NCI-H2107 treated with DMSO at 0.1 percent for 48 hours (cell line): ENCODE measurements at regions not wholly inside any gene's neighbourhood (a gene's known extent, or its start where the extent isn't known, plus 50 kb on each side); places are given as distances from the start of the nearest gene placed in this dataset.
"Not testable (repeated sequence)": the region's sequence is repeated elsewhere in the genome, so short reads cannot be mapped to it uniquely, and the experiment has no call there.

Experiments
- DNase-seq: peaks from one replicate; lab custom pipeline; 2025; ENCODE audit not compliant: unreplicated experiment; lab: John Stamatoyannopoulos, UW

DNA sequence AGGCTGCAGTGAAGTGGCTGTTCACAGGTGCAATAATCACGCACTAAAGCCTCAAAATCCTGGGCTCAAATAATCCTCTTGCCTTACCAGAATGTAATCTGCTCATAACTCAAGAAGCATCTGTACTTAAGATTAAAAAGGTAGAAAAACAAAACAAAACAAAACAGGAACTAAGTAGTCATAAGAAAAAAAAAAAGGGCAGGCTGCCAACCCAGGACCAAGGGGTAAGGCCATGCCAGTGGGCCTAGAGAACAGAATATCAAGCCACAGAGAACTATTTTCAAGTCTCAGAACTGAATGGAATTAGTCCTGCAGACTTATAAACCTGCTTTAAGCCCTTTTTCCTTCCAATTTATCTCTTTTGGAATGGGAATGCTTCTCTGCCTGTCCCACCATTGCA lies 64.8 kb upstream of the TBC1D3K start:
- no peak for DNase-seq

DNA sequence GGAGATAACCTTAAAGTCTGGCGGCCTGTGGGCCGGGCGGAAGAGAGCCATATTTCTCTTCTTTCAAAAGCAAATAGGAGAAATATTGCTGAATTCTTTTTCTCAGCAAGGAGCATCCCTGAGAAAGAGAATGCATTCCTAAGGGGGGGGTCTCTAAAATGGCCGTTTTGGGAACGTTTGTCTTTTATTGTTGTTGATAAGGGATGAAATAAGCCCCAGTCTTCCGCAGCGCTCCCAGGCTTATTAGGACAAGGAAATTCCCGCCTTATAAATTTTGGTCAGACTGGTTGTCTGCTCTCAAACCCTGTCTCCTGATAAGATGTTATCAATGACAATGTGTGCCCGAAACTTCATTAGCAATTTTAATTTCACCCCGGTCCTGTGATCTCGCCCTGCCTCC lies 65.8 kb upstream of the TBC1D3K start:
- DNase-seq = not testable (repeated sequence)

DNA sequence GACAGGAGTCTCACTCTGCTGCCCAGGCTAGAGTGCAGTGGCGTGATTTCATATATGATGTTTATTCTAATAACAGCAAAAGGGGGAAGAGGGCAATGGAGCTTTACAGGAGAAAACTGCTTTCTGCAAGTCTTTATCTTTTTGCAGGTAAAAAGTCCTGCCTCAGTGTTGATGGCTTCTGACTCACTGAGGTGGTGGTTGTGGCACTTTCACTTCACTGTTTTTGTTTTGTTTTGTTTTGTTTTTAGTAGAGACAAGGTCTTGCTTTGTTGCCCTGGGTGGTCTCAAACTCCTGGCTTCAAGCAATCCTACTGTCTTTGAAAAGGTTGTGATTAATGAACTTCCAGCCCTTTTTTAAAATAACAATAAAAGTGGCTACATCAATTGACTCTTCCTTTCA lies 68.0 kb upstream of the TBC1D3K start:
- no peak for DNase-seq

DNA sequence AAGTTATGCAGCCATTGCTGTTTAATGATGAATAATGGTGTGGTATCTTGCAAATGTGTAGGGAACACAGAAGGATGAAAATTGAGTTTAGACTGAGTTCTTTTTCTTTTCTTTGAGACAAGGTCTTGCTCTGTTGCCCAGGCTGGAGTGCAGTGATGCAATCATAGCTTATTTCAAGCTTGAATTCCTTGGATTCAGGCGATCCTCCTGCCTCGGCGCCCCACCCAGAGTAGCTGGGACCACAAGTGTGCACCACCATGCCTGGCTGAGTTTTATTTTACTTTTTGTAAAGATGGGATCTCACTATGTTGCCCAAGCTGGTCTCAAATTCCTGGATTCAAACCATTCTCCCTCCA lies 74.6 kb upstream of the TBC1D3K start:
- DNase-seq = no peak

DNA sequence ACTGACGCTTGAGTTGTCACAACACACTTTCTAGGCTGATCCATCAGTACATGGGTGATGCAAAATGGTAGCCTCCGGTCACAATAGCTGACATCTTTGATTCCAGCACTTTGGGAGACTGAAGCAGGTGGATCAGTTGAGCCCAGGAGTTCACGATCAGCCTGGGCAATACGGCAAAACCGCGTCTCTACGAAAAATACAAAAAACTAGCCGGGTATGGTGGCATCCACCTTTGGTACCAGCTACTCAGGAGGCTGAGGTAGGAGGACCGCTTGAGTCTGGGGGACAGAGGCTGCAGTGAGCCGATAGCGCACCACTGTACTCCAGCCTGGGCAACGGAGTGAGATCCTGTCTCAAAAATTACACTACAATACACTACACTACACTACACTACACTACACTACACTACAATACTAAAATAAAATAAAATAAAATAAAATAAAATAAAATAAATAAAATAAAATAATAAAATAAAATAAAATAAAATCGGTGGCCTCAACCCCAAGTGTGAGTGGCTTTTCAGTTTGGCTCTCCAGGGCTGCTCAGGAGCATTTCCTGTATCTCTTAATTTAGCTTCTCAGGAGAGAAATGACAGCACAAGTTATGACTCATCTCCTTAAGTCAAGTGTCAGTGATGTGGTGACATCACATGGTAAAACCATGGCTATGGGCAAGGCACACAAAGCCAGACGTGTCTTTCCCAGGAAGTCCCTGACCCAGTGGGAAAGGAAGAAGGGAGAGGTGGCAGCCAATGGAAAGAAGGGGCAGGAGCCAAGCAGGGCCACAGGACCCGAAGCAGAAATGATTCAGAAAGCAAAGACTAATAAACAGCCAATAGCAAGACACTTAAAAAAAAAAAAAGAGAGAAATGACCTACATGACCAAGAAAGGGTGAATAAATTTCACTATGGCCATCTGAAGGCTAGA lies 75.3 kb upstream of the TBC1D3K start:
- no peak for DNase-seq

DNA sequence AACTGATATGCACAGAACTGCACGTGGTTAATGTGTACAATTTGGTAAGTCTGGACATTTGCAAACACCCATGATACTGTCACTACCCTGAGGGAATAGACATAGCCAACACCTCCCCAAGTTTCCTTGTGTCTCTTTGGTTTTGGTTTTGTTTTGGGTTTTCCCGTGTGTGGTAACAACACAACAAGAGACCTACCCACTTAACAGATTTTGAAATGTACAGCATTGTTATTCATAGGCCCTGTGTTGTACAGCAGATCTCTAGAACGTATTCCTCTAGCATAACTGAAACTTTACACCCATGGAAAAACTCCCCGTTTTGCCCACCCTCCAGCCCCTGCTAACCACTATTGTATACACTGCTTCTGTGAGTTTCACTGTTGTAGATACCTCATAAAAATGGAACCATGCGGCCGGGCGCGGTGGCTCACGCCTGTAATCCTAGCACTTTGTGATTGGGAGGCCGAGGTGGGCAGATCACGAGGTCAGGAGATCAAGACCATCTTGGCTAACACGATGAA lies 76.3 kb upstream of the TBC1D3K start:
- no peak for DNase-seq

DNA sequence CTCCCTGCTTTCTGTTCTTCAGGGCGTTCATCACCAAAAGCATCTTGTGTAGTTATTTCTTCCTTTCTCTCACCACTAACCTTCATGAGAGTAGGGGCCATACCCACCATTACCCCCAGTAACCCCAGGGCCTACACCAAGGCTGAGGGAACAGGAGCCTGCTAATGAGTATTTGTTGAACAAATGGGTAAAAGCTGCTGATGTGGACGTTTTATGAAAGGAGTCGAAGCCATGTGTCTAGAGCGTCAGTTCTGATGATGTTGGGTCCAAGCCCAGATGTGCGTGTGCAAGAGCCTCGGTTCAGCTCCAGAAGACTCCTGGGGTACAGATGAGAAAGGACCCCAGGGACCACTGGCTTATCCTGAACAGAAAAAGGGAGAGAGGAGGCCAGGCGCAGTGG lies 77.1 kb upstream of the TBC1D3K start:
- DNase-seq = no peak

DNA sequence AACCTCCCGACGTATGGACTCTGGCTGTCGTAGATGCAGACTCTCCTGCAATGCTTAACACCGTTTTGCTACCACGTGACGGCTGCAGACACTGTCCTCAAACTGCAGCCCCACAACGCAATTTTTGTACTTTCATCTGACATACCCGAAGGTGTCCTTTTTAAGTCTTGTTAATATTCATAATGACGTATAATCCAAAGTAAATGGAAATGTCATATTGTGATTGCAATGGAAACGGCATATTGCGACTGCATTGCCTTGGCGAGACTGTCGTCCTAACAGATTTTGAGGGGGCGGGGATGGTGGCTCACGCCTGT lies 79.3 kb upstream of the TBC1D3K start:
- DNase-seq = no peak

DNA sequence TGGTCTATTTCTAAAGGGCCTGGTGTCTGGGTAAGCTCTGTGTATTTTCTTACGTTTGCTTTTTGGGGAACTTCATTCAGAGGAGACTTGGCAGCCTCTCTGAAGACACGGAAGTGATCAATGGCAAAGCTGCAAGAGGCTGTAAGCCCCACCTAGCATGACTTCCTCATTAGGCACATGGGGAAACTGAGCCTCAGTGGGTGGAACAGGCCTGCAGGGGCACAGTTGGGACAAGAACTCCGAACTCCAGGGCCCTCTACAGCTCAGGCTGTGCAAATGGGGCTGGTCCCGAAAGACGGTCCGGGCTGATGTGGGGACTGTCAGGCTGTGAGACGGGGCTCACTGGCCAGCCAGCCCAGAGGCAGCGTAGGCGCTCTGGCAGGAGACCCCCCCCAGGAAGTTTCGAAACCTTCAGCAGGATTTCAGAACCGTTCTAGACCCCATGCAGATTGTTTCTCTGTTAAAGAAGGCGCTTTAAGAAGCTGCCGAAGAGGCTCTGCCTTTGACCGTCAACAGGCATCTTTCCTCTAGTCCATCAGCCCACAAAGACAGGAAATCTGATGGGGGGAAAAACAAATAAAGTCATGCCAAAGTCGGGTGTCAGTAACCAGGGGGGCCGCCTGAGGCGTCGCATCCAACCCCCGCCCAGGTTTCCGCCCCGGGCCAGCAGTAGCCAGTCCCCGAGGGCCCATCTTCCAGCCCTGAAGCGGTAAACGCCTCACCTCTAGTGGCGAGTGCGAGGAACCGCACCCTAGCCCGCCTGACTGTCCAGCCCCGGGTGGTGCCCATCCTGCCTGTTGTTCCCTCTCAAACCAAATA lies 79.8 kb upstream of the TBC1D3K start:
- no peak for DNase-seq

DNA sequence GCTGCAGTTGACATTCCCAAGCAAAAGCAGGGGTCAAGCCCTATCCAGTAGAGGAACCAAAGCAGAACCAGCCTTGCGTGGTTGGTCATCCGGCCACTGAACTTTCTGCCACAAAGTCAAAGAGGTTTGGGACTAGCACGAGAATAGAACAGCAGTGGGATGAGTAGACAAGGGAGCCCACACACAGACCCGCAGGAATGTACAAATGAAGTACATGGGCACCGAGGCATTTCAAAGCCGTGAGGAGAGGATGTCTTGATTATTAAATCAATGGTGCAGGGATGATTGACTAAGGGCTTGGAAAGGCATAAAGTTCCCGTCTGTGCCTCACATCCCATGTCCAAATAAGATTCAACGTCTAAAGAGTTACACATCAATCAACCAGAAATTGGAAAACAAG lies 81.8 kb upstream of the TBC1D3K start:
- DNase-seq = no peak

DNA sequence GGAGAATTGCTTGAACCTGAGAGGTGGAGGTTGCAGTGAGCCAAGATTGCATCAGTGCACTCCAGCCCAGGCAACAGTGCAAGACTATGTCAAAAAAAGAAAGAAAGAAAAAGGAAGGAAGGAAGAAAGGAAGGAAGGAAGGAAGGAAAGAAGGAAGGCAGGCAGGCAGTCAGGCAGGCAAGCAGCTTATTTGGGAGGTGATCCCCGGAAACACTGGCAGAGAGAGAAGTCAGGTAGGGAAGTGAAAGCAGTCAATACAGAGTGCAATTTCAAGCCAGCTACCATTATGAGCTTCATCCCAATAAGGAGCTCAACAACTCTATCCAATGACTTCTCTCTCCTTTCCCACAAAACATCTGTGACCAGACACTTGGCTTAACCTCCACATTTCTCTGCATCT lies 83.0 kb upstream of the TBC1D3K start:
- no peak for DNase-seq

DNA sequence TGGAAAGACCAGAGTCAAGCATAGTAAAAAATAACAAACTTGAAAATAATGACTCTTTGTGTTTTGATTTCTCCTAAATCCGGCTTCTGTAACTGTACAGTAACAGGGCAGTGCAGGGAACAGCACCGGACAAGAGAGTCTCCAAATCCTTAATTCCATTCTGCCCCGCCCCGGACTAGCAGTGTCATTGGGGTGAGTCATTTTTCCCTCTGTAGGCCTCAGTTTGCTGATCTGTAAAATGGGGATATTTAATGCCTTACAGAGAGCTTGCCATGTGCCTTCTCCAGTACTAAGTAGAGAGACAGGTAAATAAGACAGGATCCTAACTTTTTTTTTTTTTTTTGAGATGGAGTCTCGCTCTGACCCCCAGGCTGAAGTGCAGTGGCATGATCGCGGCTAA lies 83.6 kb upstream of the TBC1D3K start:
- DNase-seq = no peak

DNA sequence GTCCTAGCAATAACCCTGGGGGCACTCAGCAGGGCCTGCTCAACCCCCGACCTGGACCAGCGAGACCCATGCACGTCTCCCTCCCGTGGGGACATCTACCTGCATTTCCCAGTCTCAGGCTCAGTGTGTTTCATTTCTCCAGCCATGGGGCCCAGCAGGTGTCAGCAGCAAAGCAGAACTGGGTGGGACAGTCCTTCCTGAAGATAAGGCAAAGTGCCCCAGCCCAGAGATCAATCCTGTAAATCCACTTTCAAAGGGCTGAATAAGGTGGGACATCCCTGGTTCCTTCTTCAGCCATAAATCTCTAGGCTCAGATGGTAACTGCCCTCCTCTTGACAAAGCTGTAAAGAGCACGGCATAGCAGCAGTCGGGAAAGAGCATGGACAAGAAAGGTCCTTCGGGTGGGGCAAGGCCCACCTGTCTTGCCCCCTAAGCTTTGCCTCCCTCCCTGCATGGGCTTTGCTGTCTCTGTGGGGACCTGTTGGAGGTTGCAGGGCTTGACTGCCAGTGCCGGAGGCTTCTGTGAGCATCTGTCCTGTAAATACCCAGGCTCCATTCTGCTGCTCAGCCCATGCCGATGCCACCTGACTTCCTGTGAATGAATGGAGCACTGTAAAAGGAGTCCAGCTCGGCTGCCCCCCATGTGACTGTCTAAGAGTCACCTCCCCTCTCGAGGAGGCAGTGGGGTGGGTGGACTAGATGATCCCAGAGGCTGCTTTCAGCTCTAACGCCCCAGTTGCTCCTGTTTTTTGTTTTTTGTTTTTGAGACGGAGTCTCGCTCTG lies 84.8 kb upstream of the TBC1D3K start:
- no peak for DNase-seq

DNA sequence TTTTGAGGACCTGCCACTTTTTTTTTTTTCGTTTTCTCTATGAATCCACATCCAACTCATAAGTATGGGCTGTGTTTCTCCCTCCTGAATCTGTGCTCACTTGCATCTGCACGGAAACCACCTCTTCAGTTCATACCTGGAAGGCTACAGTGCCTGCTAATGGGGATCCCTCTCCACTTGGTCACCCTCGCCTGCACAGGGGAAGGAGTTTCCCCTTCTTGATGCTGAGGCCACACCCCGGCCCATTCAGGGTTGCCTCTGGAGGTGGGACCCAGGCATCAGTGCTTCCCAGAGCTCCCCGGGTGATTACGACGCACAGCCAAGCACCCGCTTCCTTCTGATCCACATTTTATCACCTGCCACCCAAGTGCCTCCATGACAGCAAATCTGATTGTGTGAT lies 85.9 kb upstream of the TBC1D3K start:
- DNase-seq = no peak

DNA sequence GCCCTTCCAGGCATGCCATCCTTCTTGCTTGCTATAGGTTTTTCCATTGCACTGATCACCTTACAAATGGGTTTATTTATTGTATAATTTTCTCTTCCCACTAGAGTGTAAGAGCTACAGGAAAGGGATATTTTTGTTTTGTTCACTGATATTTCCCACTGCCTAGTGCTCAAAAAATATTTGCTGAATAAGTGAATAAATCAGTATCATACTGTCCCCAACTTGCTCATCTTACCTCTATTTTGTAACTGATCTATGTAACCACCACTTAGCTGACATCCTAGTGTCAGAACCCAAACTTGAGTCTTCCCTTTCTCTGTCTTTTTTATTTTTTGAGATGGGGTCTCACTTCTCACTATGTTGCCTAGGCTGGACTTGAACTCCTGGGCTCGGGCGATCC lies 87.6 kb upstream of the TBC1D3K start:
- DNase-seq = no peak

DNA sequence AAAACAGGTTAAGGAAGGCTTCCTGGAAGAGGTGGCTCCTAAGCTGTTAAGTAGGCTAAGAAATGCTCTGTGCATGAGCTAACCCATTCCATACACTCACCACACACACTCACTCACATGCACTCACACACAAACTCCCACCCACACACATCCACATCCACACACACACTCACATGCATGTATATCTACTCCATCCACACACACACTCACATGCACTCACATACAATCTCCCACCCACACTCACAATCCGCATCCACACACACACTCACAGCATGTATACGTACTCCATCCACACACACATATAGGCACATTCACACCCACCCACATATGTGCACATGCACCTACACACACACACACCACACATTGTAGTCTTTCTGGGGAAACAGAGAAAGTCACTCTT lies 89.3 kb upstream of the HNF1B start:
- DNase-seq = no peak

DNA sequence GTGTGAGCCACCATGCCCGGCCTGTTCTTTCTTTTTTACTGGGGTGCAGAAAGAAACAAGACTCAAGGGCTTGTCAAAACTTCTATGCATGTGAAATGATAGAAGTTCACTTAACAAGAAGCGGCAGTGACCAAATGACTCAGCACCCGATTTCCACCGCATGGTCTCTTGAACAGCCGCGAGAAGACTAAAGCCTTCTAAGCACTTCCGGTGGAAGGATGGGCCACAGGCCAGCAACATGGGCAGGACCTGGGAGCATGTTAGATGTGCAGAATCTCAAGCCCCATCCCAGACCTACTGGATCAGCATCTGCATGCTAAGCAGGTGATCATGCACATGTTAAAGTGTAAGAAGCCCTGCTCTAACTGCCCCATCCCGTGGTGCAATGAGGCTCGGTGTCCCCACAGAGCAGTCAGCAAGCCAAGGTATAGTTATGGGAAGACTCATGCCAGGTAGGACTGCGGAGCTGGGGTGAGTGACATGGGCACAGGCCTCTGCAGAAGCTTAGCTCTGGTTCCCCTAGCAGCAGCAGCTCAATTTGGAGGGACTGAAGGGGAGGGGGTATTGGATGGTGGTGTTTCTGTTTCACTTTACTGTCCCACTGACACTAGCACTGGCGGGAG lies 88.5 kb upstream of the HNF1B start:
- no peak for DNase-seq

DNA sequence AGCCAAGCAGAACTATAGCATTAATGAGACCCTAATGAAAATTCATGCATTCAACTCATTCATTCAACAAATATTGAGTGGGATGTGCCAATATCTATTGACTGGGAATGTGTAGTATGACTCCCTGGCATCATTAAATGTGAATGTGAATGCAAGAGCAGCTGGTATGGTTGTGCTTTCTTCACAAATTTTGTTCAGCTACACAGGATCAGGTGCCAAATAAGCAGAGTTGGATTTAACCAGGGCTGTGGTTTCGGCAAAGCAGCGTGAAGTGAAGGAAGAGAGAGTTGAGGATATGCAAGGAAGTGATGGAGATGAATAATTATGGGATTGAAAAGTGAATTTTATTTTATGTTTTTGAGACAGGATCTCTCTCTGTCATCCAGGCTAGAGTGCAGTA lies 87.1 kb upstream of the HNF1B start:
- no peak for DNase-seq

DNA sequence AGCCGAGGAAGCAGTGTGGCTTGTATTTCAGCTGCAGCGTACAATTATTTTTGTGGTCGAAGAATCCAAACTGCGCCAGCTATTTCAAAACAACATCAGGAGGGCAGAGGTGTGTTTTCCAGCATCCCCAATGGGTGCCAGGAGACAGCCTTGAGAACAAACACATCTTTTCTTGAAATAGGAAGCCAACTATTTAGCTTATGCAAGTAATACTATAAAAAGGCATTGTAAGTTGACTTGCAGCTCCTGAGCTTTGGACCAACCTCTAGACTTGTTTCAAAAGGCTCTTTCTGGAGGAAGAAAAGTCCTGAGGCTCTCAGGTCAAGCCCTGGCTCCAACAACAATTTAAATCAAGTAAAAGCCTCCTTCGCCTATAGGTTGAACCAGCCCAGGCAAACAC lies 86.6 kb upstream of the HNF1B start:
- no peak for DNase-seq

DNA sequence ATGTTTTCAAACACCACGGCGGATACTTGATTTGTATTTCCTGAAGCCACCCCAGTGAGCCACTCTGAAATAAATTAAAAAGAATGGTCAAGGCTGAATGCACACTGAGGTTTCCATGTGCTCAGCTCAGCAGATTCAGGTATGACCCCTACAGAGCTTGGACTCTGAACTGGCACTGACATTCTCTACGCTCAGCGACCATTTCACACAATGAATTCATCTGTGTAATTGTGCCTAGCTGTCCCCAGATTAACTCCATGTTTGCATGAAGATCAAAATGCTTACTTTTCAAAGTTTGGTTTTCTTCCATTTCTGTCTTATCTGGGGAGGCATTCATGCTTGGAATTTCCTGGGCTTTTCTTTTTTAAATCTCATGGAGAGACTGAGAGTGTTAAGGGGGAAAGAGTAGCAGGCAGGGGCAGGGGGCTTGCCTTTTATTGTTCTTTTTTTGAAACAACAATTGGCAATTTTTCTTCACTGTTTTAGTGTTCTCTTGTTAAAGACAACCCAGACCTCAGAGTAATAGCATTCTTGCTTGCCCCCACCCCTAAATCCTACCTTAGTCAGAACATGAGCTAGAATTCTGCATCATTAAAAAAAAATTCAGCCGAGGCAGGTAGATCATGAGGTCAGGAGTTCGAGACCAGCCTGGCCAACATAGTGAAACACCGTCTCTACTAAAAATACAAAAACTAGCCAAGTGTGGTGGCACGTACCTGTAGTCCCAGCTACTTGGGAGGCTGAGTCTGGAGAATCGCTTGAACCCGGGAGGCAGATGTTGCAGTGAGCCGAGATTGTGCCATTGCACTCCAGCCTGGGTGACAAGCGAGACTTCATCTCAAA lies 85.5 kb upstream of the HNF1B start:
- DNase-seq = peak; percentile 84
